CD4-positive, alpha-beta T cell (primary cell): ENCODE measurements at regions not wholly inside any gene's neighbourhood (a gene's known extent, or its start where the extent isn't known, plus 50 kb on each side); places are given as distances from the start of the nearest gene placed in this dataset.

Experiments used
- ATAC-seq: fragments of 200-7000 bp; cut with Tn5 transposase; one replicate; pipeline ENCODE4 v1.10.0; 2022; ENCODE audit warnings: mild to moderate bottlenecking; ENCODE audit not compliant: poor library complexity
- CTCF ChIA-PET: fragments of 350-600 bp; sonication (Branson Sonifier 250); formaldehyde crosslinking; loops from one replicate; lab custom pipeline; 2021; ENCODE audit warnings: antibody characterized with exemption, inconsistent platforms; lab: Charles Lee
- POLR2A ChIA-PET: fragments of 350-600 bp; sonication (Branson Sonifier 250); formaldehyde crosslinking; loops from one replicate; lab custom pipeline; 2021; ENCODE audit warnings: antibody characterized with exemption, inconsistent platforms; lab: Charles Lee
- DNase-seq, 14 experiments: peaks; one replicate each; pipeline ENCODE4 v3.0.0-alpha.2; 2013 to 2020; ENCODE audit warnings: mixed read lengths in 2 of 14
- H3K27ac ChIP-seq, 2 donors: one replicate each; pipeline versions ENCODE4 v1.5.1 to v1.7.0; 2013; ENCODE audit warnings: low read length in 2 of 2, low read depth in 1 of 2, mild to moderate bottlenecking in 1 of 2
- H3K27me3 ChIP-seq, 2 experiments: 1 replicate in 1 of 2; 2 replicates in 1 of 2; pipeline versions ENCODE4 v1.6.1 to v1.7.0; 2013; ENCODE audit warnings: low read length in 2 of 2, control low read depth in 1 of 2, mild to moderate bottlenecking in 1 of 2, moderate library complexity in 1 of 2; ENCODE audit not compliant: insufficient read depth in 2 of 2, control insufficient read depth in 1 of 2
- H3K36me3 ChIP-seq: one replicate; pipeline ENCODE4 v1.6.1; 2013; ENCODE audit warnings: low read length, control low read depth; ENCODE audit not compliant: insufficient read depth
- H3K4me1 ChIP-seq: one replicate; pipeline ENCODE4 v1.6.1; 2013; ENCODE audit warnings: low read length, control low read depth; ENCODE audit not compliant: insufficient read depth
- H3K4me3 ChIP-seq: one replicate; pipeline ENCODE4 v1.5.1; 2013; ENCODE audit warnings: mild to moderate bottlenecking, low read length, moderate library complexity
- H3K9me3 ChIP-seq, 2 experiments: 1 replicate in 1 of 2; 2 replicates in 1 of 2; pipeline versions ENCODE4 v1.6.1 to v1.7.0; 2013; ENCODE audit warnings: low read length in 2 of 2, mild to moderate bottlenecking in 2 of 2, control low read depth in 1 of 2, moderate library complexity in 1 of 2; ENCODE audit not compliant: control insufficient read depth in 1 of 2, insufficient read depth in 1 of 2
- H3K27ac Mint-ChIP-seq: one replicate; pipeline ENCODE4 v1.8.0; 2020; ENCODE audit warnings: mixed read lengths
- H3K27me3 Mint-ChIP-seq: one replicate; pipeline ENCODE4 v1.8.0; 2021; ENCODE audit warnings: mixed read lengths
- H3K36me3 Mint-ChIP-seq: one replicate; pipeline ENCODE4 v1.8.0; 2021; ENCODE audit warnings: low read depth, mixed read lengths
- H3K4me1 Mint-ChIP-seq: one replicate; pipeline ENCODE4 v1.8.0; 2021; ENCODE audit warnings: low read depth, mixed read lengths
- H3K4me3 Mint-ChIP-seq: one replicate; pipeline ENCODE4 v1.8.0; 2020; ENCODE audit warnings: mild to moderate bottlenecking, mixed read lengths
- H3K9me3 Mint-ChIP-seq: one replicate; pipeline ENCODE4 v1.8.0; 2020; ENCODE audit warnings: mixed read lengths
- intact Hi-C, 2 experiments: fragments of 100-400 bp; cut with DNase I in 1 of 2; cut with micrococcal nuclease in 1 of 2; formaldehyde crosslinking; loops; one replicate each; pipeline versions ENCODE4 v1.15.1 to v1.9.0; 2023 to 2025; cut with DNase I, micrococcal nuclease
- TF ChIP-seq, protein P1 (sequence below): fragments of 200-600 bp; IDR thresholded peaks from one replicate; pipeline ENCODE4 v1.8.0; 2022; ENCODE audit warnings: antibody characterized with exemption, mild to moderate bottlenecking

GRCh38 chr4:180418819-180419531, 1824.2 kb upstream of the TENM3 start:
- Histone ChIP-seq H3K27me3 (no peaks in the 10 kb centered on the region), H3K4me1 (no peaks in the 10 kb centered on the region), H3K27ac (no peak overlapping the region), H3K9me3 (no peaks in the 10 kb centered on the region), H3K36me3 (no peaks in the 10 kb centered on the region), H3K4me3 (no peak overlapping the region)
- no peak for ATAC-seq
- Mint-ChIP-seq H3K4me3 (no peak overlapping the region), H3K9me3 (no peaks in the 10 kb centered on the region), H3K27me3 (no peaks in the 10 kb centered on the region), H3K36me3 (no peaks in the 10 kb centered on the region), H3K4me1 (no peaks in the 10 kb centered on the region), H3K27ac (no peak overlapping the region)
- ChIA-PET POLR2A (no interaction called here), CTCF (no interaction called here)
- intact Hi-C loops = no loop called here
- DNase-seq = no peak
- TF ChIP-seq, protein P1, sequence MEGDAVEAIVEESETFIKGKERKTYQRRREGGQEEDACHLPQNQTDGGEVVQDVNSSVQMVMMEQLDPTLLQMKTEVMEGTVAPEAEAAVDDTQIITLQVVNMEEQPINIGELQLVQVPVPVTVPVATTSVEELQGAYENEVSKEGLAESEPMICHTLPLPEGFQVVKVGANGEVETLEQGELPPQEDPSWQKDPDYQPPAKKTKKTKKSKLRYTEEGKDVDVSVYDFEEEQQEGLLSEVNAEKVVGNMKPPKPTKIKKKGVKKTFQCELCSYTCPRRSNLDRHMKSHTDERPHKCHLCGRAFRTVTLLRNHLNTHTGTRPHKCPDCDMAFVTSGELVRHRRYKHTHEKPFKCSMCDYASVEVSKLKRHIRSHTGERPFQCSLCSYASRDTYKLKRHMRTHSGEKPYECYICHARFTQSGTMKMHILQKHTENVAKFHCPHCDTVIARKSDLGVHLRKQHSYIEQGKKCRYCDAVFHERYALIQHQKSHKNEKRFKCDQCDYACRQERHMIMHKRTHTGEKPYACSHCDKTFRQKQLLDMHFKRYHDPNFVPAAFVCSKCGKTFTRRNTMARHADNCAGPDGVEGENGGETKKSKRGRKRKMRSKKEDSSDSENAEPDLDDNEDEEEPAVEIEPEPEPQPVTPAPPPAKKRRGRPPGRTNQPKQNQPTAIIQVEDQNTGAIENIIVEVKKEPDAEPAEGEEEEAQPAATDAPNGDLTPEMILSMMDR = no peak

DNA sequence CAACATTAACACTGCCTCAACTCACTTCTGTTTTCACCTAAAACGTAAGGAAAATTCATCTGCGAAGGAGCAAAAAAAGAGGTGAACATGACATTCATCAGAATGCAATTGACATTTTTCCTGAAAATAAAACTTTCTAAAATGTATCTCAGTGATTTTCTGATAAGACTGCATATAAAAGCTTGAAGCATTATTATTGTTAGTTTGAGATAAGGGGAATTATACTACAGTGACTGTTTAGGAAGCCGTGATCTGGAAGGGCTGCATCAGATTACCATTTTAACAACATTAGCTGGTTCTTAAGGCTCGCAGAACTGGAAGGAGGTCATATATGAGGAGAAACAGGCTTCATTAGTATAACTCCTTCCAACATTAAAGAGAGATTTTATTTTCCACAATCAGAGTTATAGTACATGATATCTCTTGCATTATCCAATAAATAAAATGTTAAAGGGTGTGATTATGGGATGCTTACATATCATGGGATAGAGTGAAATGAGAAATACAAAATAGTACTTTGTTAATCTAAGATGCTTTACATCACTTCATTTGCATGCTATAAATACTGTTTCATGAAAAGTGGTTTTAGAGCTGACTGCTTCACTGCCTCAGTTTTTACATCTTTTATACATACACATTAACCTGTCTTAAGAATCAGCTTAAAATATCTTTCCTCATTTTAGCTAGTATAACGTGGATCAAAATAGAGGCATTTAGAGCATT, 1820.1 kb upstream of the TENM3 start:
- POLR2A ChIA-PET = no interaction called here

DNA sequence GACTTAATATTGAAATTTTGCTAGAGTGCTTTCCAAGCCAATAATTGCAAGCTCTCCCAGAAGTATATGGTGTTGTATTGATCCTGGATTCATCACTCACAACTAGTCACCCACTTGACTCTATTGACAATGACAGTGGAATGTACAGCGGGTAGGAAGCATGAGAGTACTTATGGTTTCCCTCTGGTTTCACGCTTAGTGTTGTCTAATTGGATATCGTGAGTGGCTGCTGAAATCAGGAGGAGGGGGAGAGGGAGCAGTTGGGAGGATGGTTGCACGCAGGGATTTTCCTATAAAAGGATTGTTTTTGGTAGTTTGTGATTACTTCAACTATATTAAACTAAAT, 1819.5 kb upstream of the TENM3 start:
- Histone ChIP-seq H3K4me1 (no peaks in the 10 kb centered on the region), H3K4me3 (no peak overlapping the region), H3K9me3 (no peaks in the 10 kb centered on the region), H3K27me3 (no peaks in the 10 kb centered on the region), H3K27ac (no peak overlapping the region), H3K36me3 (no peaks in the 10 kb centered on the region)
- no peak overlapping the region for H3K27ac Mint-ChIP-seq
- no peaks in the 10 kb centered on the region for H3K9me3 Mint-ChIP-seq
- H3K27me3 Mint-ChIP-seq = no peaks in the 10 kb centered on the region
- ChIA-PET POLR2A (no interaction called here), CTCF (no interaction called here)
- TF ChIP-seq, protein P1 = no peak
- intact Hi-C loops = no loop called here
- H3K4me3 Mint-ChIP-seq = no peak overlapping the region
- no peak for ATAC-seq
- no peak for DNase-seq
- no peaks in the 10 kb centered on the region for H3K36me3 Mint-ChIP-seq
- no peaks in the 10 kb centered on the region for H3K4me1 Mint-ChIP-seq

More for the DNA sequence above, 1820.1 kb upstream of the TENM3 start:
- H3K36me3 ChIP-seq = no peaks in the 10 kb centered on the region
- no peaks in the 10 kb centered on the region for H3K27me3 ChIP-seq
- no peak overlapping the region for H3K27ac ChIP-seq
- no peak overlapping the region for H3K4me3 ChIP-seq
- no peaks in the 10 kb centered on the region for H3K27me3 Mint-ChIP-seq
- no peak overlapping the region for H3K27ac Mint-ChIP-seq
- CTCF ChIA-PET = no interaction called here
- H3K9me3 Mint-ChIP-seq = no peaks in the 10 kb centered on the region
- H3K4me1 Mint-ChIP-seq = no peaks in the 10 kb centered on the region
- no peaks in the 10 kb centered on the region for H3K4me1 ChIP-seq
- ATAC-seq = no peak
- TF ChIP-seq, protein P1 = no peak
- H3K9me3 ChIP-seq = no peaks in the 10 kb centered on the region
- DNase-seq = no peak
- no peak overlapping the region for H3K4me3 Mint-ChIP-seq
- no peaks in the 10 kb centered on the region for H3K36me3 Mint-ChIP-seq
- intact Hi-C loops = no loop called here
